H54 (cell line): ENCODE measurements at regions not wholly inside any gene's neighbourhood (a gene's known extent, or its start where the extent isn't known, plus 50 kb on each side); places are given as distances from the start of the nearest gene placed in this dataset.

ENCODE experiments used
- DNase-seq: peaks from one replicate; pipeline ENCODE4 v3.0.0; 2011; ENCODE audit warnings: low spot score, mixed read lengths; ENCODE audit not compliant: insufficient read length
- FAIRE-seq: peaks from 3 replicates; lab custom pipeline; 2011; peaks lifted over from hg19 to GRCh38; lab: Jason Lieb, UNC
- POLR2A ChIP-seq: IDR thresholded peaks from 2 replicates; pipeline ENCODE4 v1.6.1; 2011; ENCODE audit warnings: low read depth, mild to moderate bottlenecking, low read length

DNA sequence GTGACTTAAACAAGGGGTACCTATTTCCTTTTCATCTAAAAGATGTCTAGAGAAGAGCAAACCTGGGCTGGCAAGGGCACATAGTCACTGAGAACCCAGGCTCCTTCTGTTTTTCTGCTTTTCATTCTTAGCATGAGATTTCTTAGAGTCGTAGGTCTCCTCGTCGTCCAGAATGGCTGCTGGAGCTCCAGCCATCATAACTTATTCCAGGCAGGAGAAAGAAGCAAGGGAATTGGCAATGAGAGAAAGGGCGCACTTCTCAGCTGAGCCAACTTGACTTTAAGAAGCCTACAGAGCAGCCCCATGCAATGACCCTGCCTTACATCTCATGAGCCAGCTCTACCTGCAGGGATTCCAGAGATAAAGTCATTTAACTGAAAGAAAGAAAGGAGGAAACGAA is 213.4 kb downstream of the BMP7 start:
- FAIRE-seq, result no peak
- no peak for TF ChIP-seq POLR2A
- DNase-seq, result no peak

DNA sequence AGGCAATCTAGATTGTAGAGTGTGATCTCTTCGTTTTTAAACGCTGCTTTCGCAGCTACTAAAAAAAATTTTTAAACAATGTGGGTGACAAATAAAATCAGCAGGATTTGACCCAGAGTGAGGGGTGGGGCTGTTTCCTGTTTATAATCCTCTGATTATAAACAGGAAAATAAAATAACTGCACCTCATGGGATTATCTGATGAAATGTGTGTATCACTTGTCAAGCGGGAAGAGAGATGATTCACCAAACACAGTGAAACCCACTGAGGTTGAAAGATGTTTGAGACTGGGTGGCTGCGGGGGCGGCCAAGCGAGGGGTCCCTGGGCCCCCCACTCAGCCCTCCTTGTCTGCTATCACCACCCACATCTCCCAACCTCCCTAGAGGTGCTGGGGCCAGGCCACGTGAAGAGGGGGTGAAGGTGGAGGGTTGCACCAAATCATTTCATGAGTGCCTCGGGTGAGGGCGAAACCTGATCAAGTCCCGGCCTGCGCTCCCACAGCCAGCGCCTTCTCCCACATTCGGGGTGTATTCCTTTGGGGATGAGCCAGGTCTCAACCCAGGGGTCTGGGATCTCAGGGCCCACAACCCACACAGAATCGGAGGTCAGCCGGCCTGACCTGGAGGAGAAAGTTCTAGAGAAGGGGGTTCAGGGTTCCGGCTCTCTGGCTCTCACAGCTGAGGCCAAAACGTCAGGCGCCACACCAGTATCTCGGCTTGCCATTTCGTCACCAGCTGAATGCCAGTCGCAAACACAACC is 212.5 kb downstream of the BMP7 start:
- DNase-seq, result no peak
- no peak for TF ChIP-seq POLR2A
- FAIRE-seq, result no peak

- no peak for FAIRE-seq
- no peak for DNase-seq
- no peak for TF ChIP-seq POLR2A
These were observed 211.1 kb downstream of the BMP7 start for GRCh38 chr20:57055345-57055744.

DNA sequence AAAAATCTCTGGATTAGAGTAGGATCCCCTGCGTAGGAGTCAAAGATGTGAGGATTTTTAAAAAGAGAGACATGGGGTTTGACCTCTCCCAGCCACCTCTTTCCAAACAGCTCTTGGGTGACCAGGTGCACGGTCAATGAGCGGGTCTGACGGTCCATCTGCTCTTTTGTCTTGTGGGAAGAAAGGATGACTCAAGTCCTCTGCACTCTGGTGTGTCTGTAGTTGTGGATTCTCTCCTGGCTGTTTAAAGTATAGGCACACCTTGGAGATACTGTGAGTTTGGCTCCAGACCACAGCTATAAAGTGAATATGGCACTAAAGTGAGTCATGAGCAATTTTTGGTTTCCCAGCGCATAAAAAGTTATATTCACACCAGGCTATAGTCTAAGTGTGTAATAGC is 209.8 kb downstream of the BMP7 start:
- TF ChIP-seq POLR2A, result no peak
- FAIRE-seq, result no peak

DNA sequence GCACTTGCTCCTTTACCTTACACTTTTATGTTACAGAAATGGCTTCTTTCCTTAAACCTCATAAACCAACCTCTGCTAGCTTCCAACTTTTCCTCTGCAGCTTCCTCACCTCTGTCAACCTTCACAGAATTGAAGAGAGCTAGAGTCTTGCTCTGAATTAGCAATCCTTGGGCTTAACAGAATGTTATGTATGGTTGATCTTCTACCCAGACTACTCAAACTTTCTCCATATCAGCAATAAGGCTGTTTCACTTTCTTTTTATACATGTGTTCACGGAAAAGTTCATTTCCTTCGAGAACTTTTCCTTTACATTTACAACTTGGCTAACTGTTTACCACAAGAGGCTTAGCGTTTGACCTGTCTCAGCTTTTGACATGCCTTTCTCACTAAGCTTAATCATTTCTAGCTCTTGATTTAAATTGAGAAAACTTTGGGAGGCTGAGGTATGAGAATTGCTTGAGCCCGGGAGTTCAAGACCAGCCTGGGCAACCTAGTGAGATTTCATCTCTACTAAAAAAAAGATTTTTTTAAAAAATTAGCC is 207.3 kb downstream of the BMP7 start:
- no peak for TF ChIP-seq POLR2A
- no peak for FAIRE-seq
- no peak for DNase-seq

More for the DNA sequence above, 209.8 kb downstream of the BMP7 start:
- no peak for DNase-seq

DNA sequence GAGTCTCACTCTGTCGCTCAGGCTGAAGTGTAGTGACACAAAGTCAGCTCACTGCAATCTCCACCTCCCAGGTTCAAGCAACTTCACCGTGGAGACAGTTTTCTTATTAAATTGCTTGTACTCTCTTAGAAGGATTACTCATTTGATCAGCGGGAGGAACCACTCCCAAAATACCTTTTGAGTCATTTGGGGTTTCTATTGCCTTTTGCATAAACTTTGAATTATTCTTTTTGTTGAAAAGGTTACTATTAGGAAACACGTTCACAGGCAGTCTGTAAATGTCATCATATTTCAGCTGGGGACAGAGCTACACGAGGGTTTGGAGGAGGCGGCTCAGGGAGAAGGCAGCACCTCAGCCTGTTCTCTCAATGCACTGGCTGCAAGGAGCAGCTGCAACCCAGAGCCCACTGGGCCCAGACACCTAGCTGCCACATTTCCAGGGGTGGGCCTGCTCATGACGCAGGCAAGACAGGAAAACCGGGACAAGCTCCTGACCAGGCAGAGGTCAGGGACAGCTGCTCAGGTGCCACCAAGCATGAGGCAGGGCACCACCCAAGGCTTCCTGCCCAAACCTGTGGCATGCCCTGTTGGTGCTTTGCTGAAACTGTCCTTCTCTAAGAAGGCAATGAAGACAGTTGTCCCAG is 205.9 kb downstream of the BMP7 start:
- DNase-seq (no peak), FAIRE-seq (no peak)
- no peak for TF ChIP-seq POLR2A

DNA sequence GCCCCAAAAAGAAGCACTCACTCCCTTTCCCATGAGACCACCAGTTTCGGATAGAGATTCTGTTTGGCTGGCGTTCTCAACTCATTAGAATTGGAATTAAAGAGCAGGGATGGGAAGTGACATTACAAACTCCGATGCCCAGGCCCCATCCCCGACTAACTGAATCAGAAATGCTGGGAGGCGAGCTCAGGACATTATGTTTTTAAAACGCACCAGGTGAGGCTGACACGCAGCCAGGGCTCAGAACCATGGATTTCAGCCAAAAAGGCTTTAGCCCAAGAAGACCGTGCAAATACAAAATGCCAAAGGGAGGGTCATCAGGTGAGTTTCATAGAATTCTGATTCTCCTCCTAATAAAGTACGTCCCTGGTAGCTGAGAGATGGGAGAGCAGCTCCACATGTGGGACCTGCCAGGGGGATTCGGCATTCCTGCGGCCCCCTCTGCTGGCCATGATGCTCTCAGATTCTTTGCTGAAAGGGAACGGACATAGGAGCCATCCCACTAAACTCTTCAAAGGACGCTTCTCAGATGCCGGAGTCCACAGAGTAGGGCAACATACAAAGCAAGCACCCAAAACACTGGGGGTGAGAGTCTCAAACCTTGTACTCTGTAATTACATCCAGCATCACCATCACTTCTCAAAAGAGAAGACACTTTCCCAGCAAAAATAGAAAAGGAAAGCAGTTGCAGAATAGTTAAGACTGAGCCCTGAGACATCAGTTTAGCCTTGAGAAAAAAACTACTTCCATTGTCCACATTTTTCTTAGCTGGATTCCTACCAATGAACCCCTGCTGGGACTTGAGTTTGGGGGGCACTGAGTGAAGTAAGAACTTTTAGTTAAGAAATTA is 205.2 kb downstream of the BMP7 start:
- TF ChIP-seq POLR2A, result no peak
- FAIRE-seq, result no peak
- no peak for DNase-seq

DNA sequence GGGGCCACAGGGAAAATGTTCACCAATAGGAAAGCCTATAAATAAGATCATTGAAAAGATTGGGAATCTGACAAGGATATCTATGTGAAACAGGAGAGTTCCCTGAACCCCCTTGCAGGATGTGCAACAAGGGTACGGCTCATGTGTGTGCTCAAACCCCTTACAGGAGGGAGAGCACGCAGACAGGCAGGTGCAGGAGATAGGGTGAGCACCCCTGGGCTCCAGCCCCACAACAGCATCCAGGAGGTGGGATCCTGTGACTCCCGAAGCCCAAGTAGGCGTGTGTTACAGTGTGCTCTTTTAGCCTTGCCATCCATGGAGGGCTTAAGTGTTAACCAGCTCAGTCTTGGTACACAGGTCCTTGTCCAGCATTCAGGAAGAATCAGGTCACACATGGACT is 204.2 kb downstream of the BMP7 start:
- no peak for TF ChIP-seq POLR2A
- no peak for DNase-seq
- FAIRE-seq, result no peak

DNA sequence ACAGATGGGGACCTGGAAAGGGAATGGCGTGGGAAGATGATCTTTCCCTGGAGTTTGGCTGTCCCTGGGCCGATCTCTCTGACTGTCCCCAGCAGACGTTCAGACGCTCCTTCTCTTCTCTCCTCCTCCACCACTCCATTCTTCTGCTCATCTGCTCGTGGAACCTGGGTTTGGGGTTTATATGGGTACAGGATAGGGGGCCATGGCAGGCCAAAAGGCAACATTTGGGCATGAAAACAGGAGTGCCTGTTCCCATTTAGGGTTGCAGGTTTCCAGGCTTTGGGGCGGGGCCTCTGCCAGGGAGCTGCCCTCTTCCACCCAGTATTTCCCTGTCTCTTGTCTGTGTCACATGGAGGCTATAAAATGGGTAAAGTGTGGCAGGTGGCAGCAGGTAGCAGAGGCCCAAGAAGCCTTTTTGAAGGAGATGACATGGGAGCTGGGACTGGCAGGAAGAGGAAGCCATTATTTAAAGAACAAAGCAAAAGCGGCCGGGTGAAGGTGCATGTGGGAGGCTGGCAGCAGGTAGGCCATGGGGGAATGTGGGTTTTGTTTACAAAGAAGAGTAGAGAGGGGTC is 203.7 kb downstream of the BMP7 start:
- no peak for FAIRE-seq
- no peak for TF ChIP-seq POLR2A
- no peak for DNase-seq

GRCh38 chr20:57064836-57065235 is 201.6 kb downstream of the BMP7 start:
- FAIRE-seq (no peak), DNase-seq (no peak)
- no peak for TF ChIP-seq POLR2A

- TF ChIP-seq POLR2A, result no peak
- DNase-seq (no peak), FAIRE-seq (no peak)
These were observed 200.8 kb downstream of the BMP7 start for GRCh38 chr20:57065646-57066045.

DNA sequence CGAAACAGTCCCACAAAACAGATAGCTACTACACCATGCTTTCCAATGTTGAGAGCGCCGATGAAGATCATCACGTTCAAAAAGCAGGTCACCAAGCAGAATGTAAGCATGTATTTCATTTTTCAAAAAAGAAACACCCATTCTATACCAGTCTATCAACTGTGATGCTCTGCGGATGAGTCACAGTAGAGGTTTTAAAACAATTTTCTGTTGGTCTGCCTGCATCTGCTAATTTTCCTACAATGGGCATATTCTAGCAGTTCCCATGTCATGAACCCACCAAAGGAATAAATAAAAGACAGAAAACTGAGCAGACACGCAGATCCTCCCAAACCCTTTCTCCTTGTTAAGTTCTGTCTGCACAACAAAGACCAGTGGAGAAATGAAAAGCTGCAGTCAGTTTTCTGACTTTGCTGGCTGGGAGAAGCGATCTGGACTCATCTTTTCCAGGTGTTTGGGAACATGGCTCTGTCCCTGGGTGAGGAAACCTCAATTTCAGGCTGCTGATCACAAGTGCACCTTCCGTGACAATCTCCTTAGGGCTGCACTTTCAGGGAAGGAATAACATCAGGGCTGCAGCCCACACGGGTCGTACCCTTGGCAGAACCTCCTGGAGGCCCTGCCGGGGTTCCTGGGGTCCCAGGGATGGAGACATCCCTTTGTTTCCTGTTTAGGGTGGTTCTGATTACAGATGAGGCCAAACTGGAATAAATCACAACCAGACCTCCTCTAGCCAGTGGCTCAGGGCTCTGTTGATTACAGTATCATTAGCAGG is 200.1 kb downstream of the BMP7 start:
- DNase-seq (no peak), FAIRE-seq (no peak)
- TF ChIP-seq POLR2A, result no peak

GRCh38 chr20:57069442-57069841 is 197.0 kb downstream of the BMP7 start:
- TF ChIP-seq POLR2A, result no peak
- no peak for FAIRE-seq

GRCh38 chr20:57070296-57070695 is 196.1 kb downstream of the BMP7 start:
- no peak for TF ChIP-seq POLR2A
- FAIRE-seq, result no peak
- no peak for DNase-seq

More at GRCh38 chr20:57069442-57069841, 197.0 kb downstream of the BMP7 start:
- DNase-seq, result no peak
